ENCODE measurements at regions not wholly inside any gene's neighbourhood (a gene's known extent, or its start where the extent isn't known, plus 50 kb on each side); places are given as distances from the start of the nearest gene placed in this dataset.

GRCh38 chr13:100942742-100943141, 268.1 kb upstream of the TMTC4 start:
- ChIA-PET POLR2A (no interaction called here), CTCF (interaction anchor here (2.3 kb wide), 1 partner anchor 10 kb away, joined by 6 read pairs; no protein-coding TSS in a partner anchor)
- no peak for TF ChIP-seq CTCF (IDR thresholded peaks at IDR 0.05; ENCODE audit: control extremely low read depth, extremely low read depth, low read depth, missing control alignments)
- DNase-seq (ENCODE audit: extremely low spot score), result no peak

DNA sequence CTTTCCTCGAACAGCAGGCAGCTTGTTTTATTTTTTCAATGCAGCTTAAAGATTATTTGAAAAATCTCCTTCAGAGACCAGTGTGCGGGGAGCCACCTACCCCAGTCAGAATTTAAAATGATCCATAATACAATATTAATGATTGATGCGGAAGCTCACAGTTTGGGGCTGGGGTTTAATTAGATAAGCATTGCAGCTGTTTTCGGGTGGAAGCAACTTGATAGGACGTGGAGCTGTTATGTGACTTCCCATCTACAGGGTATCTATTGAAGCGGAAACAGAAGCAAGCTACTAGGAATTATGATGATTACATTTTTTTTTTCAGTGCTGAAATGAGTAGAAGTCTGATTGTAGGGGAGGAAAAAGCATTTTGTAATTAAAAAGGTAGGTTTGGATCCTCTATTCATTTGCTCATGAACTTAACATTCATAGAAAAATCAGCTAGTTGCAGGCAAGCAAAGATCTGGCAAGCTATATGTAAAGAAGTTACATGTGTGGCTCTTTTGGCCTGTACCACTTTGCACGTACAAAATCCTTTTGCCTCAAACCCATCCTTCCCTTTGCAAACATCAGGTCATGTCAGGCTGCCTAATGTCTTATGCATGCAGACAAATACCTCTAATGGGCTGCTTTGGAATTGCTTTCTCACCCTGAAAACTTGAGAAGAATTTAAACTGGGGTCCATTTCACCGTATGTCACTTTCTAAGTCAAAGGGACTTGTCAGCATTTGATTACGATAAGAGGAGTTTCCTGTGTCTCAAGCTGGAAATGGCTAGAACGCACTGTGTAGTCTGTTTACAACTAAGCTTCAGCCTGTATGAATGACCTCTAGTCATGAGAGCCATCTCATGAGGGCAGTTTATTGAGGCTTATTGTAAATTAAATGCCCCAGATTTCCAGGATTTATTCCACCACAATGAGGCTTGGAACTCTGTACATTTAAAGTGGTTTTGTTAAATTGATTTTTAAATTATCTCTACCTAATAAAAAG, 267.1 kb upstream of the TMTC4 start:
- ChIA-PET POLR2A (no interaction called here), CTCF (interaction anchor here (1.1 to 2.3 kb wide), 3 partner anchors 8 to 12 kb away, joined by 3 to 6 read pairs (median 4); no protein-coding TSS in a partner anchor)
- TF ChIP-seq CTCF (IDR thresholded peaks at IDR 0.05; ENCODE audit: control extremely low read depth, extremely low read depth, low read depth, missing control alignments), result no peak
- no peak for DNase-seq (ENCODE audit: extremely low spot score)

- TF ChIP-seq CTCF (IDR thresholded peaks at IDR 0.05; ENCODE audit: control extremely low read depth, extremely low read depth, low read depth, missing control alignments), result no peak
- ChIA-PET CTCF (interaction anchor here (1.1 to 1.2 kb wide), 3 partner anchors 9 to 31 kb away, joined by 3 to 4 read pairs (median 3); no protein-coding TSS in a partner anchor), POLR2A (no interaction called here)
- DNase-seq (ENCODE audit: extremely low spot score), result no peak
Observed at GRCh38 chr13:100940658-100941057, 266.1 kb upstream of the TMTC4 start.

DNA sequence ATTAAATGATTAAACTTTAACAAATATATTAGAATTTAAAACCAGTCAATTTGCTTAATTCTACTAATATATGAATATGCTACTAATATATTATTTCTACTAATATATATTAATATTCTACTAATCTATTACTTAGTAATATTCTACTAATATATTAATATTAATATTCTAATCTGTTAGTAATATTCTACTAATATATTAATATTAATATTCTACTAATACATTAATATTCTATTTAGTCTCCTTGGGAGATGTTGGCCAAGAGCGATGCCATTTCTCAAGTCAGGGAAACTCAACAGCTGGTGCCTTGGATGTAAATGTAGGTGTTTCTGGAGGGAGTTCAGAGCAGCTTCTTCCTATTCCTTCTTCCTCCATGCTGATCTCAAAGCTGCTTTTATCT, 259.2 kb upstream of the TMTC4 start:
- no peak for TF ChIP-seq CTCF (IDR thresholded peaks at IDR 0.05; ENCODE audit: control extremely low read depth, extremely low read depth, low read depth, missing control alignments)
- ChIA-PET CTCF (interaction anchor here (1.7 kb wide), 1 partner anchor 9 kb away, joined by 6 read pairs; no protein-coding TSS in a partner anchor), POLR2A (no interaction called here)
- no peak for DNase-seq (ENCODE audit: extremely low spot score)

DNA sequence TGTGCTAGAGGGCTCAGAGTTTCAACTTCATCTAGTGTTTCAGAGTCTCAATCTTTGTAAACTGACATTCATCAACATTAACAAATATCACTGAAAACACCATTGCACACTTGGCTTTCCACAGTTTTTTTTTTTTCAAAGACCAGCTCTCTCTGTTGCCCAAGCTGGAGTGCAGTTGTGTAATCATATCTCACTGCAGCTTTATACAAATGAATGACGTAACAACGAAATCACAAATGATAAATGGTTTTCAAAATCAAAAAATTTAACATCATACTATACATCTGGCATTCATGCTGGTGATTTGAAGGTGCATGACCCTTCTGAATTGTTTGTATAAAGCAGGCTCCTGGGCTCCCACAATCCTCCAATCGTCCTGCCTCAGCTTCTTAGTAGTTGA, 248.0 kb upstream of the TMTC4 start:
- no peak for DNase-seq (ENCODE audit: extremely low spot score)
- ChIA-PET CTCF (interaction anchor here (1.4 kb wide), 1 partner anchor 21 kb away, joined by 4 read pairs; no protein-coding TSS in a partner anchor), POLR2A (no interaction called here)
- no peak for TF ChIP-seq CTCF (IDR thresholded peaks at IDR 0.05; ENCODE audit: control extremely low read depth, extremely low read depth, low read depth, missing control alignments)

- no peak for DNase-seq (ENCODE audit: extremely low spot score)
- TF ChIP-seq CTCF (IDR thresholded peaks at IDR 0.05; ENCODE audit: control extremely low read depth, extremely low read depth, low read depth, missing control alignments), result no peak
- ChIA-PET CTCF (interaction anchor here (1.5 kb wide), 2 partner anchors 8 to 28 kb away, joined by 3 to 5 read pairs; no protein-coding TSS in a partner anchor), POLR2A (no interaction called here)
Observed at GRCh38 chr13:100921139-100921538, 246.5 kb upstream of the TMTC4 start.

All from GM10248 (cell line).